GM19438 (cell line): ENCODE measurements at regions not wholly inside any gene's neighbourhood (a gene's known extent, or its start where the extent isn't known, plus 50 kb on each side); places are given as distances from the start of the nearest gene placed in this dataset.

Experiments
- ATAC-seq: cut with Tn5 transposase; IDR thresholded peaks from one replicate; pipeline ENCODE4 v1.9.1; 2021; ENCODE audit warnings: low read depth; ENCODE audit not compliant: unreplicated experiment

DNA sequence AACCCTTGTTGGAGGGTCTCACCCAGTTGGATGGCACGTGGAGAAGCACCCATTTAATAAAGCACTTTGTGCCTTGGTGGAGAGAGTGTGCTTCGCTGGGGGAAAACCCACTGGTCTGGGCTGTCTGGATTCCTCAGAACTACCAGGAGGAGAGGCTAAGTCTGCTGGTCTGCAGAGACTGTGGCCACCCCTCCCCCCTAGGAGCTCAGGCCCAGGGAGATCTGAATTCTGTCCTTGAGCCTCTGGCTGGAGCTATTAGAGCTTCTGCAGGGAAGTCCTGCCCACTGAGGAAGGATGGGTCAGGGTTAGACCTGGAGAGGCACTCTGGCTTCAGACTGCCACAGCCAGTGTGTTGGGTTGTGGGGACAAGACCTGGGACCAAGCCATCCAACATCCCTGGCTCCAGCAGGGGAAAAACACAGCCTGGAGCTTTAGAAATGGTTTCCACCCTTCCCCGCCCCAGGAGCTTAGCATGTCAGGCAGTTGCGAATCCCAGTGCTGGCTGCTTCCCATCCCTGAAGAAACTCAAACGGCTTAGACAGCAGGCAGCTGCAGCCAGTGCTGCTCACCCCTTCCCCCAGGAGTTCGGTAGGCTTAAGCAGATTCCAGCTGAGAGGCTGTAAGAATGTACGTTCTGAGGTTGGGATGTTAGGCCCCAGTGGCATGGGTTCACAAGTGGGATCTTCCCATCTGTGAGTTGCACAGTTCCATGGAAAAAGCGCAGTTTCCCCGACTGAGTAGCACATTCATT, 288.3 kb downstream of the TGFB2 start:
- ATAC-seq: no peak

DNA sequence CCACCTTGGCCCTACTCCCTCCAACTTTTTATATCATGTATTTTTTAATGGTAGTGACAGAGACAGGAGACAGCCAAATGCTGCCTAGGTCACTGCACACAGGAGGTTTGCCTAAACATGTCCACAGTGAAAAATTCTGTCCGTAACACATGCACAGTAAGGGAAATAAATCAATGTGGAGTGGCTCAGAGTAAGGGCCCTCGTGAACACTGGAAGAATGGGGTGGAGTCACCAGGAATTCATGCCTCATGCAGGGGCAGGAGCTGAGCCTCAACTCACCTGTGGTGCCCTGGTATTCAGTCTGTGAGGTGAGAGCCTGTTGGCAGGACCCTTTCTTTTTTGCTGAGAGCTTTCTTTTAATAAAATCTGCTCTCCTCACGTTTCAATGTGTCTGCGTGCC, 289.1 kb downstream of the TGFB2 start:
- no peak for ATAC-seq

DNA sequence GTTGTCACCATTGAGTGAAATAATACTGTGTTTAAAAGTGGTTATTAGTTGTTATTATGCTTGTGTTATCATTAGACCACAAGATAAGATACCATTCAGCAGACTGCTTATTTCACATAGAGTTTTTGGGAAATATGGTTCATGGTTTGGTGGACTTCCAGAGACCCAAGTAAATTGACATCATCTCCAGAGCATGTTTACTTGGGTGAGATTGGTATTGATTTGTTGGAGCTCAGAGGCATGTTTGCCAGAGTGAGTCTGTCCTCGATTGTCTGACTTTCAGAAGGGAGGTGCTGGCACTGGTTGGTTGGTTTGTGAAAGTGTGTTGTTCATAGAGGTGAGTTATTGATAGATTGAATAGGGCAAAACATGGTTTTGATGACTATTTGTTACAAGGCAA, 291.4 kb downstream of the TGFB2 start:
- ATAC-seq: no peak

DNA sequence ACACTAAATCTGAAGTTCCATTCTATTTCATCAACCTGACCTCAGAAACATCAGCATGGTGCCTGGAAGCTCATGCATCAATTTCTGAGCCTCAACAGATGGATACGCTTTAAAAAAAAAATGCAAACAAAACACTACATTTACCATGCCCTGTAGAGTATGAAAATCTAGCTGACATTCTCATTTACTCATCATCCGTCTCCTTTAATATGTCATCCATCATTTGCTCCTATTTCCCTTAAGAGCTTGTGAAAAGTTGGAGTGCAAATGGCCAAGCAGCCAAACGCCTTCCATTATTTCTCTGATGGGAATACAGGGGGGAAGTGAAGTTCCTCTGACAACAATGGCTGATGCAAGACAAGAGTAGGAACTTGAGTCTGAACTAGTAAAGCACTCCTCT, 295.0 kb downstream of the TGFB2 start:
- ATAC-seq: no peak

DNA sequence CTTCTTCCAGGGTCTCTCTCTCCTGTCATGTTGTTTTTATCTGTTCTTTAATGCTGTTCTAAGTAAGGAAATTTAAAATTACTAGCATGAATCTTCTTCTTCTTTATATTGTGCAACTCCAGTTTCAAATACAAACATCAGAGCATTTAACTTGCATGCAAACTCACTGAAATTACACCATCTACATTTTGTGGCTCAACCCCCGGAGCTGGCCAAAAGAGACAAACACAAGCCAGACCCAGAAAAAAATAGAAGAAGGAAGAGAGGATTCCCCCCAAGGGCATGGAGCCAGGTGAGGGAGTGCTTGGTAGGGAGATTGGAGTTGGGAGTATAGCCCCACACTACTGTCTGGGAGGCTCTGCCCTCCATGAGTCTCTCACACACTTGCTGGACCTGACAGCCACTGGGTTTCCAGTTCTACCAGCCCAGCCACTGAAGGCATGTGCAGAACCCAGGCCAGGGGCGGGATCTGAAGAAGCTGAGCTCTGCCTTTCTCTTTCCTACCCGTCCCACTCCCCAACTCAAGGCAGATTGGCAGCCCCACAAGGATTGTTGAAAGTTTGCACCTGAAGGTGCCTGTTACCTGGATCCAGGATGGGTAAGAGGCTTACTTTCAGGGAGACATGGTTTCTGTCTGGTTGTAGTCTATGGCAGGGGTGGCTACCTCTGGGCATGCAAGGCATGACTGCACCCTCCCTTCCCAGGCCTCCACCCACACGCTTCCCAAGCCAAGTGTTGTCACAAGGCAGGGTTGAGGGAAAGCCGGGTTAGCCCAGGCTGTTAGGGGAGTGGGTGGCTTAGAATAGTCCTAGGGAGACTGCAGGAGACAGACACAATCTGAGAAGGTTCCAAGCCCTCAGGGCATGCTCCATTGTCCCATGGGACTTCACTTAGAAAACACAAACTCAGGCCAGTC, 297.2 kb downstream of the TGFB2 start:
- no peak for ATAC-seq

DNA sequence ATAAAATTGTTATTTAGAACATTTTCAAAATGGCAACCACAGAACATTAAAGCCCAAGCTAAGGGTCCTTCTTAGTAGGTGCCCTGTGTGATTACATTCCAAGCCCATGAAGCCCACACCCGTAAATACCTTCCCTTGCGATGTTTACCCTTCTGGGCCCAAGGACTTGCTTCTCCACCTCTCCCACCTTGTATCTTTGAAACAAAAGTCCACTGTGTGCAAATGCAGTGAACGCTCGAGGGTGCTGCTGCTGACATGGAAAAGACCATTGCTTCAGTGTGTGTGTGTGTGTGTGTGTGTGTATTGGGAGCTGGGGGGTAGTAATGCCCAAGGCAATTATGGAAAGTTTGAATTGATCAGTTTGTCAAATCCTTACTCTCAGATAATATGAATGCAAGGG, 298.1 kb downstream of the TGFB2 start:
- no peak for ATAC-seq

DNA sequence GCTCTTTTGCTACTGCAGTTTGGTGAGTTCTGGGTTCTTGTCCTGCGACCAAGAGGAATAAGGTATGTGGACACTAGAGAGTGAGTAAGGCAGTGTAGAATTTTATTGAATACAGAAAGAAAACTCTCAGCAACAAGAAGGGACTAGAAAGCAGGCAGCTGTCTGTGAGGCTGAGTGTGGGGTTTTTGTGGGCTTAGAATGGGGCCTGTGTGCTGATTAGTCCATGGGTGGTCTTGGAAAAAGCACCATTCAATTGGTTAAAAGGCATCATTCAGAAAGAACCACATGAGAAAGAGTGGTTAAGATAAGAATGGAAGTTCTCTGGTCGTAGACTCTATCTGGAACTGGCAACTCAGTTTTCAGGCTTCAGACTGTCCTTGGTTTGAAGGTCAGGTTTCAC, 298.8 kb downstream of the TGFB2 start:
- ATAC-seq: no peak

DNA sequence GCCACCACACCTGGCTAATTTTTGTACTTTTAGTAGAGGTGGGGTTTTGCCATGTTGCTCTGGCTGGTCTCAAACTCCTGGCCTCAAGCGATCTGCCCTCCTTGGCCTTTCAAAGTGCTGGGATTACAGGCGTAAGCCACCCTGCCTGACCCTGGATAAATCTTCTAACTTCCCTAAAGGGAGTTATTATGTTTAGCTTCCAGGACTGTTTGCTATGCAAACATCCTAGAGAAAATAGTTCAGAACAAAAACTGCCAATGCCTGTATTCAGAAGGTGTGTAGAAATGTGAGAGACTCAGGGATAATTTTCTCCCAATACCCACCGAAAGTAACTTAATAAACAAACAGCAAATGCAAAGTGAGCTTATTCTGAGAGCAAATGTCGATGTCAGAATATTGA, 301.2 kb downstream of the TGFB2 start:
- ATAC-seq: no peak

DNA sequence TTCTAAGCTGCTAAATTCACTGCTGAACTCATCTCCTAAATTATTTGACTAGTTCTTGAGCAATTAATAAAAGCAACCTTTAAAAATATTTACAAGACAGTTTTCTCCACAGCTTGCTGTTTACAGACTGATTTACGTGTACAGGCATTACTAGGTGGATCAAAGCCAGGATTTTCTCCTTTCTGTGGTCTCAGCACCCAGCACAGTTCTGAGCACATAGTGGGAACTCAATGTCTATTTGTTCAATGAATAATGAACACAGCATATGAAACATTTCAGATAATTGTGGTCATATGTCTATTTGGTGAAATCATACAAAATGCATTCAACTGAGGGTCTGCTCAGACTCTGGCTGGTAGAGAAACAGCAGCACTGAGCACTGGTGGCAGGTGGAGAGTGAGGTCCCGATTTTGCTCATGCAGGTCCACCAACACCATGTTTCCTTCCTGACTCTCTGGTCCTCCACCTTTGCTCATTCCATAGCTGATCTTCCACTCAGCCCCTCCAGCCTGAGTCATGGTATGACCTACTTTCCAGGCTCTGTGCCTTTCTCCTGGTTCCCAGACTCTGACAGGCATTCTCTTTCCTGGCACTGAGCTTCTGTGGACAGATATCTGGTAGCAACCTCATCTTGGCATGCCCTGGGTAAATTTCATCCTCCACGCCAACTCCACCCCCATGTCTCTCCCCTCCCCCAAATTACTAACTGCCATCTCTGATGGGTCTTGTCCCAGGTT, 311.3 kb downstream of the TGFB2 start:
- no peak for ATAC-seq

DNA sequence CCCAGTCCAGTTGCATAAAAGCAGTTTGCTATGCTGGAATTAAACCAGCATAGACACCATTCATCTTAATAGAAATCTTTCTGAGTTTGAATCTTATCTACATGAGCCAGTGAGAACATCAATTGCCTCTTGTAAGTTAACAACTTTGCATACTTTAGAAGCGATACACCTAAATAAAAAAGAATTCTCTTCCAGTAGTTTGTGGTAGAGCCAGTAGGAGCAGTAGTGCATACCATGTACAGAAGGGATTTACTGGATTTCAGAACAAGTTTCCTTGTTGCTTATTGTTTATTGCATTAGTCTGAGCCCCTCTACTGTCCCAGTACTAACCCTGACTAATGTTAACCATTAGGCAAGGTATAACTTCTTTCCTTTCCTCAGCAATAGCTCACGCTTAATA, 313.1 kb downstream of the TGFB2 start:
- no peak for ATAC-seq

DNA sequence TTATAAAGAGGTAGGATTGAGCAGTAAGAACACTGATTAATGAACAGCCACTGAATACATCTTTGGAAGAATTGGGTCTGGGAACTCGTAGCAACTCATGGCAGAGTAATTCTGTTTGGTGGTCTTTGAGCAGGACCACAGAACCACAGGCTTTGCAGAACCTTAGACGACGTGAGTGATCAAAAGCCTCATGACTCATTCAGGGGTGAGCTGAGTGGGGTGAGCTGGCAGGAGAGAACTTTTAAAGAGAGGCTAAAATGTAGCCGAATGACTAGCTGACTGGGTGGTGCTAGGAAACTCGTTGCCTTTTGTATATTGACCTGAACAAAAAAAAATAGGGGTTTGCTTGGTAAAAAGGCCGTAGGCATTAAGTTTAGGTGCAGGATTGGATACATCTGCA, 313.8 kb downstream of the TGFB2 start:
- ATAC-seq: no peak

DNA sequence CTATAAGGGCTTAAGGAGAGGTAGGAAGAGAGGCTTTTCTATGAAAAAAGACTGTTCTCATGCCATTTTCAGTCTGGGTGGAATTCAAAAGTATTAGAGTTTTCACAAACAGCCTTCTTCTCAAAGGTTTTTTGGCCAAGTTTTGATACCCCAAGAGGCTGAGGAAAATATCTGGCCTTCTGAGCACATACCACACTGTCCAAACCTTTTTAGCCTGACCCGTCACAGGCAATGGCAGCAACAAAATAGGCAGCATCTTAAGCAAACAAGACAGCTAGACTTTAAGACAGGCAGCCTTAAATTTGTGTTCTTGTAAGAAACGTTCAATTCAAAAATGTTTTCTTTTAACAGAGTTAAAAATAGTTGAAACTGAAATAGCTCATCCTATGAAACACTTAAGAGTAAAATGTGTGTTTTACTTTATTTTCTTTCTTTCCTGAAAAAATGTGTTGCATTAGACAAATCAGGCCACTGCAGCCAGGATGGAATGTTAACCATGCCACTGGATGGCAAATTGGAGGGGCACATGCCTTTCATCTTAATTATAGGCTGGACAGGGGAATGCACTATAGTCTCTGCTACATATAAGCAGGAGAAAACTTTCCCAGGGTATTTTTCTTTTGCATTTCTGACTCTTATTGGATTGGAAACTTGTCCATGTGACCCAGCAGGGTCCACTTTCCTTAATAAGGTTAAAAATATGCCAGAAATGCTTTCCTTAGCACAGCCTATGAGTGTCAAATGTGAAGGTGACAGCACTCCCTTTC, 315.0 kb downstream of the TGFB2 start:
- no peak for ATAC-seq

DNA sequence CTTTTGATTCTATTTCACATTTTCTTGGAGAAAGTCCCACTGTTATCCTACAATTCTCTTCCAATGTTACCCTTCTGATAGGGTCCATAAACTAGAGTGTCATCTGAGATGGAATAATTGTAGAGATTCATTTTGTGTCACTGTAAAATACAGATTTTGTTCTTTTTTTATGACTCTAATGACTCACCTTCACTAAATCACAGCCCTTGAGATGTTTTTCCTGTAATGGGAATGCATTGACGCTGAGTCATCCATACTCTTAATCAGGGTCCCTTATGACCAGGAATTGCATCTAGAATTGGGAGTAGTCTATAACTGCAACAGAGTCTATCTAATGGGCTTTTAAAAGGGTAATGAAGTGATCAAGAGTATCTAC, 315.5 kb downstream of the TGFB2 start:
- ATAC-seq: no peak

DNA sequence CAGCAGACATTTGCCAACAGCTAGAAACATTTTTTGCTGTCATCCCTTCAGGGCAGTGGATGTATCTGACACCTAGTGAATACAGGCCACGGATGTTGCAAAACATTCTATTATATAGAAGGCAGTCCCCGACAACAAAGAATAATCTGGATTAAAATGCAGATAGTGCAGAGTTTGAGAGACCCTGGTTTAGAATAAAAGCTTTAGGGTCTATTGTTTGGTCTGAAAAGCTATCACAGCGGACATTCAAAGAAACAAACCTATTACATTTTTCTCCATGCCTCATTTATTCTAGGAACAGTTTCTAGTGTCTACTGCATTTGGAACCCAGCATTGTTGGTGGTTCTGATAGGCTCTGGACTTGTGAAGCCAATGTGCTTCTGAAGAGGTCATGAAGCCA, 316.3 kb downstream of the TGFB2 start:
- no peak for ATAC-seq

DNA sequence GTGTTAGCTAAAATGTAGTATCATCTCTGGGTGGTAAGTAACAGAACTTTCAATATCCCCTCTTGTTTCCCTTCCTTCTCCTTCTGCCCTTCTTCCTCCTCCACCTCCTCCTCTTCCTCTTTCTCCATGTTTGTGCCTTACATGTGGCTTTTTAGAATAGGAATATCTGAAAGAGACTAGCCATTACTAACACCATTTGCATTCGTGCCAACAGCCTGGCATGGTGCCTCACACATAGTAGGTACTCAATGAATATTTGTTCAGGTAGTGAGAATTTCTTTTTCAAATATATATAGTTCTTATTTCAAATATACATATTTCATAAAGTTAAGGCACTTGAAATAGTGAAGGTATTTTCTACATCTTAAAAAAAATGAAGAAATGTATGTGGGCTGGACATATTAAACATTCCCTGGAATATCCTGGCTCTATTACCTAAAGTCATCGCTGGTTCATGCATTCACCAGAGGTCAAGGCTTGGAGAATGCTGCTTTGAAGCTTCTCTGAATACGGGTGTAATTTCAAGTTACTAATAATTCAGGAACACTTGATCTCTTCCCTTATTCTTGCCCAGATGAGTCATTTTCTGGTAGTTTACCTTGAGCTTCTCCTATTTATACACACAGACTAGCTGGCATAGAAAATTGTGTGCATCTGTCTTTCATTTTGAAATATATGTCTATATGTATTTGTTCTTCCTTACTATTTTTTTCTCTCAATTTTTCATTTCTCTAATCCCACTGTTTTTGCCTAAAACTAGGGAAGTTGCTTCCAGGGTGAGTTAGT, 319.4 kb downstream of the TGFB2 start:
- ATAC-seq: no peak

DNA sequence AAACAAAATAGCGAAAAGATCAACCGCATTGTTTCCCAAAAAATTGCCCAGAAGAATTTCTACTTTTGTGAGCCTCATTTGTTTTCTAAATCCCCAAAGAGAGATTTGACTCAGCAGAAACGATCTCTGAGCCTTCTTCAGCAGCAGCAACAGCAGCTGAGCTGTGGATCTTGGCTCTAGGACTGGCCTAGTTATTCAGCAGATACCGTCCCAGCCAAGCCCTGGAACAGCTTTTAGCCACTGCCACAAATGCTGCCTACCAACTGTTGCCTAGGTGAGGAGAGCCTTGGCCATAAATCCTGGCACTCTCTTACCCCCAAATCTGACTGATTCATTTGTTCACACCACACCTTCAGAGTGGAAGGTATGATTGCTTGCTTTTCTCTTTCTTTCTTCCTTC, 320.1 kb downstream of the TGFB2 start:
- ATAC-seq: no peak

DNA sequence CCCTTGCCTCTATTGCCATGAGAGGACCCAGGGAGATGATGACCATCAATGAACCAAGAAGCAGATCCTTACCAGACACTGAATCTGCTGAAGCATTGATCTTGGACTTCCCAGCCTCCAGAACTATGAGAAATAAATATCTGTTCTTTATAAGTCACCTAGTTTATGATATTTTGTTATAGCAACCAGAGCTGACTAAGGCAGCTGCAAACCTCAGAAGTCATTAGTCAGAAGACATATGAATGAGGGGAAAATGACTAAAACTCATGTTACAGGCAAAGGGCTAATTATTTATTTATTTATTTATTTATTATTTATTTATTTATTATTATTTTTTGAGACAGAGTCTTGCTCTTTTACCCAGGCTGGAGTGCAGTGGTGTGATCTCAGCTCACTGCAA, 321.1 kb downstream of the TGFB2 start:
- no peak for ATAC-seq

DNA sequence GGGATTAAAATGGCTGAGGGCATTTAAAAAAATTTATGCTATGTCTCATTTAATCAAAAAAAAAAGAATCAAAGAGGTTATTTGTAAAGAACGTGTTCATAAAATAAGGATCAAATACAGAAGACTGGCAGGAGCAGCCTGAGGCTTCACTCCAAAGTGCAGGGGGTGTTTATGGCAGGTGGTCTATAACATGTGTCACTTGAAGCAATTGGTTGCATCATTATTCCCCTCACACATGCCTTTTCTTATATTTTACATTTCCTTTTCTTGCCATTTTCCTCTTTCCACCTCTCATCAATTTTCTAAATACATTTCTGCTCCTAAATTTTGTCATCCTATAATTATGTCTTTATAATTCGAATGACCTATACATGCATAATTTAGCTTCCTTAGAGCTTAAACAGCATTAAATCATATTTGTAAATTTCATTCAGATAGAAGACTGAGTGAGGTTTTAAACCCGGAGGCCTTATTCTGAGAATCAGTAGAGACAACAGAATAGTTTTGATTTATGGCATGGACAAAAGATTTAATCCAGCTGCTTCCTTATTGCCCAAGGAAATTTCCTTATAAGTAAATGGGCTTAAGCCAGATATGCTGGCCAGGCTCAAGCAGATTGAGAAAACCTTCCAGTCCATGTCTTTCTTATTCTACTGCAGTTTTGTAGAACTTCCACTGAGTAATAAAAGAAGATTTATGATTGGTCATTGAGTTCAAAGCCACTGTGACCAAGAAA, 322.8 kb downstream of the TGFB2 start:
- no peak for ATAC-seq

DNA sequence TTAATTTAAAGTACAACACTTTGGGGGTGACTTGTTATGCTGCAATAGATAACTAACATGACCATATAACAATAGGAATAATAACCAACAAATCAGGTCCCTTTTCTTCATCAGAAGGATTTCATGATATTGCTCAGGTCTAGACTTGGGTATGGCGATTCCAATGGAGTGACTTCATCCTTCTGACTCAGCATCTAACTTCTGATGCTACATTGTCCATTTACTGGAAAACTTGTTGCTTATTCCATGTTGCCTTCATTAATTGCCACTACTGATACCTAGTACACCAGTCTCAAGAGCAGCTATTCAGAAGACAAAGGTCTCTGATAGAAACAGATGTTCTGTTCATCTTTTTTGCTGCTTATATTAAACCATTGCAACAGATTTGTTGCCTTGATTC, 324.3 kb downstream of the TGFB2 start:
- ATAC-seq: no peak
